ENCODE measurements at regions not wholly inside any gene's neighbourhood (a gene's known extent, or its start where the extent isn't known, plus 50 kb on each side); places are given as distances from the start of the nearest gene placed in this dataset.

- H3K4me1 Mint-ChIP-seq: peaks cover 13% of the 10 kb centered on the region
- no peaks in the 10 kb centered on the region for H3K9me3 Mint-ChIP-seq (ENCODE audit: low read depth)
- H3K27me3 Mint-ChIP-seq: peaks cover 14% of the 10 kb centered on the region
- CTCF ChIA-PET: interaction anchor here (0.9 kb wide), 1 partner anchor 48 kb away, joined by 4 read pairs; no protein-coding TSS in a partner anchor
- no peak overlapping the region for H3K27ac Mint-ChIP-seq
- no peak for DNase-seq
- H3K36me3 Mint-ChIP-seq: no peaks in the 10 kb centered on the region
- ATAC-seq: no peak
- H3K4me3 Mint-ChIP-seq: no peak overlapping the region
Measured at GRCh38 chr18:45163871-45164270, 451.4 kb upstream of the SLC14A2 start.

GRCh38 chr18:45164551-45164950 is 450.7 kb upstream of the SLC14A2 start:
- H3K36me3 Mint-ChIP-seq: no peaks in the 10 kb centered on the region
- CTCF ChIA-PET: no interaction called here
- H3K4me1 Mint-ChIP-seq: peaks cover 13% of the 10 kb centered on the region

GRCh38 chr18:45165176-45165713 is 450.0 kb upstream of the SLC14A2 start:
- Mint-ChIP-seq H3K9me3 (ENCODE audit: low read depth) (no peaks in the 10 kb centered on the region), H3K4me1 (peaks cover 15% of the 10 kb centered on the region), H3K27ac (no peak overlapping the region), H3K27me3 (peaks cover 14% of the 10 kb centered on the region), H3K4me3 (no peak overlapping the region), H3K36me3 (no peaks in the 10 kb centered on the region)
- no peak for ATAC-seq
- no peak for DNase-seq
- CTCF ChIA-PET: no interaction called here

More at GRCh38 chr18:45164551-45164950, 450.7 kb upstream of the SLC14A2 start:
- DNase-seq (no peak), ATAC-seq (no peak)
- Mint-ChIP-seq H3K27me3 (peaks cover 14% of the 10 kb centered on the region), H3K9me3 (ENCODE audit: low read depth) (no peaks in the 10 kb centered on the region), H3K27ac (no peak overlapping the region), H3K4me3 (no peak overlapping the region)

GRCh38 chr18:45165871-45166270 is 449.4 kb upstream of the SLC14A2 start:
- Mint-ChIP-seq H3K36me3 (no peaks in the 10 kb centered on the region), H3K4me3 (no peak overlapping the region), H3K4me1 (peaks cover 15% of the 10 kb centered on the region), H3K9me3 (ENCODE audit: low read depth) (no peaks in the 10 kb centered on the region), H3K27me3 (peaks cover 10% of the 10 kb centered on the region), H3K27ac (no peak overlapping the region)
- CTCF ChIA-PET: no interaction called here
- DNase-seq (no peak), ATAC-seq (no peak)

- Mint-ChIP-seq H3K27me3 (peaks cover 9% of the 10 kb centered on the region), H3K9me3 (ENCODE audit: low read depth) (no peaks in the 10 kb centered on the region)
- no peak for ATAC-seq
Measured at GRCh38 chr18:45166341-45166835, 448.9 kb upstream of the SLC14A2 start.

GRCh38 chr18:45166836-45167551 is 448.3 kb upstream of the SLC14A2 start:
- Mint-ChIP-seq H3K36me3 (no peaks in the 10 kb centered on the region), H3K9me3 (ENCODE audit: low read depth) (no peaks in the 10 kb centered on the region), H3K27ac (no peak overlapping the region), H3K4me3 (no peak overlapping the region), H3K27me3 (peaks cover 4% of the 10 kb centered on the region), H3K4me1 (peaks cover 15% of the 10 kb centered on the region)
- ATAC-seq: peak; percentile 53
- no peak for DNase-seq
- CTCF ChIA-PET: no interaction called here

More at GRCh38 chr18:45166341-45166835, 448.9 kb upstream of the SLC14A2 start:
- DNase-seq: no peak
- H3K4me1 Mint-ChIP-seq: peaks cover 15% of the 10 kb centered on the region
- no peaks in the 10 kb centered on the region for H3K36me3 Mint-ChIP-seq
- CTCF ChIA-PET: no interaction called here
- H3K4me3 Mint-ChIP-seq: no peak overlapping the region
- H3K27ac Mint-ChIP-seq: no peak overlapping the region

- DNase-seq (no peak), ATAC-seq (no peak)
- Mint-ChIP-seq H3K9me3 (ENCODE audit: low read depth) (no peaks in the 10 kb centered on the region), H3K4me1 (peaks cover 16% of the 10 kb centered on the region), H3K36me3 (no peaks in the 10 kb centered on the region), H3K27ac (no peak overlapping the region), H3K27me3 (peaks cover 4% of the 10 kb centered on the region), H3K4me3 (no peak overlapping the region)
- CTCF ChIA-PET: no interaction called here
Measured at GRCh38 chr18:45167631-45168280, 447.5 kb upstream of the SLC14A2 start.

GRCh38 chr18:45168866-45169600 is 446.2 kb upstream of the SLC14A2 start:
- Mint-ChIP-seq H3K27me3 (peaks cover 4% of the 10 kb centered on the region), H3K9me3 (ENCODE audit: low read depth) (no peaks in the 10 kb centered on the region), H3K36me3 (no peaks in the 10 kb centered on the region), H3K27ac (no peak overlapping the region), H3K4me1 (peaks cover 28% of the 10 kb centered on the region), H3K4me3 (no peak overlapping the region)
- no peak for ATAC-seq
- CTCF ChIA-PET: no interaction called here
- no peak for DNase-seq

GRCh38 chr18:45169610-45170009 is 445.7 kb upstream of the SLC14A2 start:
- no peak overlapping the region for H3K27ac Mint-ChIP-seq
- H3K4me3 Mint-ChIP-seq: no peak overlapping the region
- ATAC-seq (no peak), DNase-seq (no peak)
- CTCF ChIA-PET: no interaction called here
- H3K27me3 Mint-ChIP-seq: peaks cover 6% of the 10 kb centered on the region
- no peaks in the 10 kb centered on the region for H3K36me3 Mint-ChIP-seq
- H3K4me1 Mint-ChIP-seq: peaks cover 31% of the 10 kb centered on the region
- no peaks in the 10 kb centered on the region for H3K9me3 Mint-ChIP-seq (ENCODE audit: low read depth)

GRCh38 chr18:45171679-45172191 is 443.5 kb upstream of the SLC14A2 start:
- ATAC-seq (no peak), DNase-seq (no peak)
- Mint-ChIP-seq H3K36me3 (no peaks in the 10 kb centered on the region), H3K27ac (no peak overlapping the region), H3K9me3 (ENCODE audit: low read depth) (no peaks in the 10 kb centered on the region), H3K27me3 (peaks cover 14% of the 10 kb centered on the region), H3K4me3 (no peak overlapping the region), H3K4me1 (peaks cover 28% of the 10 kb centered on the region)
- CTCF ChIA-PET: interaction anchor here (1.4 kb wide), 1 partner anchor 41 kb away, joined by 3 read pairs; no protein-coding TSS in a partner anchor

GRCh38 chr18:45173327-45173726 is 441.9 kb upstream of the SLC14A2 start:
- Mint-ChIP-seq H3K4me1 (peaks cover 17% of the 10 kb centered on the region), H3K36me3 (peaks cover 1% of the 10 kb centered on the region), H3K27ac (no peak overlapping the region), H3K9me3 (ENCODE audit: low read depth) (no peaks in the 10 kb centered on the region), H3K4me3 (no peak overlapping the region), H3K27me3 (peaks cover 28% of the 10 kb centered on the region)
- DNase-seq (no peak), ATAC-seq (no peak)
- CTCF ChIA-PET: no interaction called here

GRCh38 chr18:45173799-45174519 is 441.3 kb upstream of the SLC14A2 start:
- no peak overlapping the region for H3K27ac Mint-ChIP-seq
- no peaks in the 10 kb centered on the region for H3K9me3 Mint-ChIP-seq (ENCODE audit: low read depth)
- H3K27me3 Mint-ChIP-seq: peaks cover 30% of the 10 kb centered on the region
- peaks cover 17% of the 10 kb centered on the region for H3K4me1 Mint-ChIP-seq
- CTCF ChIA-PET: no interaction called here
- ATAC-seq (peak; percentile 61), DNase-seq (no peak)
- no peak overlapping the region for H3K4me3 Mint-ChIP-seq
- peaks cover 1% of the 10 kb centered on the region for H3K36me3 Mint-ChIP-seq

Data from activated CD8-positive, alpha-beta memory T cell treated with anti-CD3 and anti-CD28 coated beads, Interleukin-2, amount 10 ng/mL, durations not matched to agents 7 days and 5 days (primary cell).